Activated T-helper 2 cell treated with anti-CD3 and anti-CD28 coated beads, Interferon-gamma antibody, Interleukin-2, Interleukin-4, amounts not matched to agents 10 μg/mL and 5 μg/mL and 100 μg/mL, durations not matched to agents 14 hours and 24 hours and 36 hours (primary cell): ENCODE measurements at regions not wholly inside any gene's neighbourhood (a gene's known extent, or its start where the extent isn't known, plus 50 kb on each side); places are given as distances from the start of the nearest gene placed in this dataset.

ENCODE experiments used
- DNase-seq: peaks from one replicate; pipeline ENCODE4 v3.0.0; 2021; ENCODE audit warnings: low spot score
- H3K27ac Mint-ChIP-seq: one replicate; pipeline ENCODE4 v1.8.0; 2021; ENCODE audit warnings: mixed read lengths
- H3K27me3 Mint-ChIP-seq: one replicate; pipeline ENCODE4 v1.8.0; 2021; ENCODE audit warnings: low read depth, mixed read lengths
- H3K36me3 Mint-ChIP-seq: one replicate; pipeline ENCODE4 v1.8.0; 2021; ENCODE audit warnings: low read depth, mixed read lengths
- H3K4me1 Mint-ChIP-seq: one replicate; pipeline ENCODE4 v1.8.0; 2021; ENCODE audit warnings: low read depth, mixed read lengths
- H3K4me3 Mint-ChIP-seq: one replicate; pipeline ENCODE4 v1.8.0; 2021; ENCODE audit warnings: low read depth, mild to moderate bottlenecking, moderate library complexity, mixed read lengths
- H3K9me3 Mint-ChIP-seq: one replicate; pipeline ENCODE4 v1.8.0; 2021; ENCODE audit warnings: mixed read lengths
- intact Hi-C: fragments of 100-400 bp; cut with micrococcal nuclease; formaldehyde crosslinking; loops from one replicate; pipeline ENCODE4 v1.15.1; 2023

GRCh38 chr10:8454357-8454756, 399.9 kb downstream of the GATA3 start:
- intact Hi-C loops, result no loop called here
- peaks cover 36% of the 10 kb centered on the region for H3K4me1 Mint-ChIP-seq
- H3K27ac Mint-ChIP-seq, result peak overlapping the region; percentile 12
- peaks cover 14% of the 10 kb centered on the region for H3K9me3 Mint-ChIP-seq
- no peaks in the 10 kb centered on the region for H3K27me3 Mint-ChIP-seq
- DNase-seq, result no peak
- H3K36me3 Mint-ChIP-seq, result peaks cover 62% of the 10 kb centered on the region
- no peak overlapping the region for H3K4me3 Mint-ChIP-seq

GRCh38 chr10:8455181-8455580, 400.7 kb downstream of the GATA3 start:
- peaks cover 58% of the 10 kb centered on the region for H3K36me3 Mint-ChIP-seq
- intact Hi-C loops, result no loop called here
- no peak overlapping the region for H3K27ac Mint-ChIP-seq
- no peak for DNase-seq
- H3K4me3 Mint-ChIP-seq, result no peak overlapping the region
- peaks cover 14% of the 10 kb centered on the region for H3K9me3 Mint-ChIP-seq
- H3K27me3 Mint-ChIP-seq, result no peaks in the 10 kb centered on the region
- peaks cover 33% of the 10 kb centered on the region for H3K4me1 Mint-ChIP-seq

- intact Hi-C loops, result no loop called here
- H3K4me1 Mint-ChIP-seq, result peaks cover 34% of the 10 kb centered on the region
- DNase-seq, result no peak
- H3K27ac Mint-ChIP-seq, result no peak overlapping the region
- peaks cover 58% of the 10 kb centered on the region for H3K36me3 Mint-ChIP-seq
- peaks cover 14% of the 10 kb centered on the region for H3K9me3 Mint-ChIP-seq
- H3K4me3 Mint-ChIP-seq, result no peak overlapping the region
- H3K27me3 Mint-ChIP-seq, result no peaks in the 10 kb centered on the region
Observed at GRCh38 chr10:8456386-8456785, 401.9 kb downstream of the GATA3 start.

- Mint-ChIP-seq H3K4me3 (no peak overlapping the region), H3K27ac (peak overlapping the region; percentile 75), H3K27me3 (no peaks in the 10 kb centered on the region), H3K36me3 (peaks cover 58% of the 10 kb centered on the region), H3K9me3 (peaks cover 14% of the 10 kb centered on the region), H3K4me1 (peaks cover 27% of the 10 kb centered on the region)
- no peak for DNase-seq
- intact Hi-C loops, result no loop called here
Observed at GRCh38 chr10:8460626-8461025, 406.1 kb downstream of the GATA3 start.

GRCh38 chr10:8462565-8462964, 408.1 kb downstream of the GATA3 start:
- no peak overlapping the region for H3K4me3 Mint-ChIP-seq
- H3K27ac Mint-ChIP-seq, result peak overlapping the region; percentile 43
- H3K27me3 Mint-ChIP-seq, result no peaks in the 10 kb centered on the region
- no peak for DNase-seq
- peaks cover 47% of the 10 kb centered on the region for H3K36me3 Mint-ChIP-seq
- intact Hi-C loops, result no loop called here
- peaks cover 4% of the 10 kb centered on the region for H3K9me3 Mint-ChIP-seq
- H3K4me1 Mint-ChIP-seq, result peaks cover 30% of the 10 kb centered on the region

GRCh38 chr10:8463853-8464252, 409.4 kb downstream of the GATA3 start:
- Mint-ChIP-seq H3K27ac (no peak overlapping the region), H3K36me3 (peaks cover 38% of the 10 kb centered on the region), H3K27me3 (no peaks in the 10 kb centered on the region), H3K4me1 (peaks cover 30% of the 10 kb centered on the region), H3K9me3 (no peaks in the 10 kb centered on the region), H3K4me3 (no peak overlapping the region)
- intact Hi-C loops, result no loop called here
- DNase-seq, result no peak

- H3K27me3 Mint-ChIP-seq, result no peaks in the 10 kb centered on the region
- H3K4me1 Mint-ChIP-seq, result peaks cover 13% of the 10 kb centered on the region
- intact Hi-C loops, result no loop called here
- H3K9me3 Mint-ChIP-seq, result peaks cover 6% of the 10 kb centered on the region
- H3K27ac Mint-ChIP-seq, result no peak overlapping the region
- no peak for DNase-seq
- no peak overlapping the region for H3K4me3 Mint-ChIP-seq
- peaks cover 11% of the 10 kb centered on the region for H3K36me3 Mint-ChIP-seq
Observed at GRCh38 chr10:8468477-8468876, 414.0 kb downstream of the GATA3 start.

- intact Hi-C loops, result no loop called here
- no peak overlapping the region for H3K27ac Mint-ChIP-seq
- no peaks in the 10 kb centered on the region for H3K27me3 Mint-ChIP-seq
- peaks cover 26% of the 10 kb centered on the region for H3K9me3 Mint-ChIP-seq
- H3K4me1 Mint-ChIP-seq, result peaks cover 7% of the 10 kb centered on the region
- H3K36me3 Mint-ChIP-seq, result peaks cover 17% of the 10 kb centered on the region
- DNase-seq, result no peak
- H3K4me3 Mint-ChIP-seq, result no peak overlapping the region
Observed at GRCh38 chr10:8473205-8473604, 418.7 kb downstream of the GATA3 start.

- Mint-ChIP-seq H3K9me3 (peaks cover 29% of the 10 kb centered on the region), H3K27ac (no peak overlapping the region)
Observed at GRCh38 chr10:8477300-8477699, 422.8 kb downstream of the GATA3 start.

GRCh38 chr10:8481718-8482504, 427.4 kb downstream of the GATA3 start:
- H3K4me1 Mint-ChIP-seq, result peaks cover 14% of the 10 kb centered on the region
- intact Hi-C loops, result no loop called here
- no peak overlapping the region for H3K4me3 Mint-ChIP-seq
- peaks cover 3% of the 10 kb centered on the region for H3K27me3 Mint-ChIP-seq
- no peak overlapping the region for H3K27ac Mint-ChIP-seq
- no peak for DNase-seq
- peaks cover 17% of the 10 kb centered on the region for H3K9me3 Mint-ChIP-seq
- H3K36me3 Mint-ChIP-seq, result peaks cover 11% of the 10 kb centered on the region

More at GRCh38 chr10:8477300-8477699, 422.8 kb downstream of the GATA3 start:
- Mint-ChIP-seq H3K4me3 (no peak overlapping the region), H3K4me1 (peaks cover 5% of the 10 kb centered on the region), H3K36me3 (peaks cover 18% of the 10 kb centered on the region), H3K27me3 (peaks cover 3% of the 10 kb centered on the region)
- intact Hi-C loops, result no loop called here
- DNase-seq, result no peak

- Mint-ChIP-seq H3K9me3 (peaks cover 1% of the 10 kb centered on the region), H3K4me1 (peaks cover 13% of the 10 kb centered on the region), H3K27me3 (peaks cover 3% of the 10 kb centered on the region), H3K27ac (no peak overlapping the region), H3K4me3 (no peak overlapping the region), H3K36me3 (no peaks in the 10 kb centered on the region)
- no peak for DNase-seq
- intact Hi-C loops, result no loop called here
Observed at GRCh38 chr10:8485032-8485431, 430.5 kb downstream of the GATA3 start.

GRCh38 chr10:8487346-8487745, 432.9 kb downstream of the GATA3 start:
- intact Hi-C loops, result no loop called here
- H3K9me3 Mint-ChIP-seq, result peaks cover 2% of the 10 kb centered on the region
- DNase-seq, result no peak
- H3K27me3 Mint-ChIP-seq, result no peaks in the 10 kb centered on the region
- H3K27ac Mint-ChIP-seq, result no peak overlapping the region
- H3K4me3 Mint-ChIP-seq, result no peak overlapping the region
- H3K4me1 Mint-ChIP-seq, result peaks cover 13% of the 10 kb centered on the region
- no peaks in the 10 kb centered on the region for H3K36me3 Mint-ChIP-seq

GRCh38 chr10:8489232-8489631, 434.7 kb downstream of the GATA3 start:
- H3K27me3 Mint-ChIP-seq, result peaks cover 2% of the 10 kb centered on the region
- DNase-seq, result no peak
- H3K9me3 Mint-ChIP-seq, result peaks cover 3% of the 10 kb centered on the region
- no peaks in the 10 kb centered on the region for H3K36me3 Mint-ChIP-seq
- H3K4me1 Mint-ChIP-seq, result peaks cover 7% of the 10 kb centered on the region
- H3K4me3 Mint-ChIP-seq, result no peak overlapping the region
- no peak overlapping the region for H3K27ac Mint-ChIP-seq
- intact Hi-C loops, result no loop called here
